HepG2 (cell line): ENCODE measurements at regions not wholly inside any gene's neighbourhood (a gene's known extent, or its start where the extent isn't known, plus 50 kb on each side); places are given as distances from the start of the nearest gene placed in this dataset.

ENCODE experiments used
- CENPX ChIP-seq: sonication (generic); formaldehyde crosslinking; IDR thresholded peaks from 2 replicates; pipeline ENCODE4 v1.9.0; 2021; ENCODE audit warnings: mild to moderate bottlenecking, missing genetic modification reagents, moderate library complexity
- KMT2B ChIP-seq: IDR thresholded peaks from 2 replicates; pipeline ENCODE4 v1.6.1; 2016; ENCODE audit warnings: missing genetic modification reagents, missing compliant biosample characterization
- MAFF ChIP-seq: IDR thresholded peaks from 2 replicates; pipeline ENCODE4 v1.6.1; 2011; ENCODE audit warnings: low read depth, low read length, improper control_type of control experiment
- NR2C2 ChIP-seq: sonication (generic); formaldehyde crosslinking; IDR thresholded peaks from 2 replicates; pipeline ENCODE4 v1.4.0; 2020; ENCODE audit warnings: missing genetic modification reagents, mild to moderate bottlenecking, moderate library complexity, borderline replicate concordance
- RXRB ChIP-seq: IDR thresholded peaks from 2 replicates; pipeline ENCODE4 v1.6.1; 2016; ENCODE audit warnings: borderline replicate concordance, missing genetic modification reagents, missing compliant biosample characterization
- TMF1 ChIP-seq: sonication (generic); formaldehyde crosslinking; IDR thresholded peaks from 2 replicates; pipeline ENCODE4 v1.8.1; 2022; ENCODE audit warnings: low read depth, missing genetic modification reagents
- ZNF7 ChIP-seq: IDR thresholded peaks from 2 replicates; pipeline ENCODE4 v1.6.1; 2016; ENCODE audit warnings: missing biosample characterization, missing genetic modification reagents
- ZNF75D ChIP-seq: sonication (generic); formaldehyde crosslinking; IDR thresholded peaks from 2 replicates; pipeline ENCODE4 v1.8.1; 2023; ENCODE audit warnings: missing genetic modification reagents, mild to moderate bottlenecking, borderline replicate concordance
- TF ChIP-seq, protein P1 (sequence below): IDR thresholded peaks from 2 replicates; pipeline ENCODE4 v1.6.1; 2016; ENCODE audit warnings: low read depth
- TF ChIP-seq, protein P2 (sequence below): sonication (generic); formaldehyde crosslinking; IDR thresholded peaks from 2 replicates; pipeline ENCODE4 v1.5.1; 2020; ENCODE audit warnings: mild to moderate bottlenecking, missing genetic modification reagents
- TF ChIP-seq, protein P3 (sequence below): sonication (generic); formaldehyde crosslinking; IDR thresholded peaks from 2 replicates; pipeline ENCODE4 v1.4.0; 2020; ENCODE audit warnings: mild to moderate bottlenecking, missing genetic modification reagents, borderline replicate concordance
- TF ChIP-seq, protein P4 (sequence below): sonication (generic); formaldehyde crosslinking; IDR thresholded peaks from 2 replicates; pipeline ENCODE4 v1.4.0; 2020; ENCODE audit warnings: missing genetic modification reagents
- TF ChIP-seq, protein P5 (sequence below): sonication (generic); formaldehyde crosslinking; IDR thresholded peaks from 2 replicates; pipeline ENCODE4 v1.8.0; 2023; ENCODE audit warnings: mild to moderate bottlenecking, missing genetic modification reagents

DNA sequence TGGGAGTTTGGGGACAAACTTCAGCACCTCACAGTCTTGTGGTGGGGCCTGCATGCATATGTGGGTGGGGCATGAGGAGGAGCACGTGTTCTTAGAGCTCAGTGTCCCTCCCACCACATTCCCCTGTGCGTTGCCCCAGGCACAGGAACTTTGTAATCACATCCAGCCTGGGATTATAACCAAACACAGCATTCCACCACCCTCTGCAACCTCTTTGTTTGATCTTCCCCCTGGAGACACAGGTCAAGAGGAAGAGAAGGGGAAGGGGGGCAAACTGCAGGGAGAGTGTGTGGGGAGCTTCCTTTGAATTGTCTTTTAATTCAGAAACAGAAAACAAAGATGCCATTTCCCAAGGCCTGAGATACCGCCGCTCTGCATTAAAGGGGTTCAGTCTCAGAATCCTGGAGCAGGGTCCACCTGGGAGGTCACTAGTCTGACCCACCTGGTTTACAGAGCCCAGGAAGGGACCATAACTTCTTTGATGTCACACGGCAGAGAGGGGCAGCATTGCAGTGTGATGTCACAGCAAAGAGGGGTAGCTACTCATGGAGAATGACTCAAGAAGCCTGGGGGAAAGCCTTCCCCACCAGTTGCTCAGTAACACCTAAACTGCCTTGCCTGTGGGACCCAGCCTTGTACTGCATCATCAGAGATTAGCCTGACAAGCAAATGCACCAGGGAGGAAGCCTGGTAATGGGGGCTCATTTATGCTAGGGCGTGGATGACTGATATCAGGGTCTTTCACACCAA, 106.3 kb upstream of the RNU6-1 start (continued):
- TF ChIP-seq, protein P1, sequence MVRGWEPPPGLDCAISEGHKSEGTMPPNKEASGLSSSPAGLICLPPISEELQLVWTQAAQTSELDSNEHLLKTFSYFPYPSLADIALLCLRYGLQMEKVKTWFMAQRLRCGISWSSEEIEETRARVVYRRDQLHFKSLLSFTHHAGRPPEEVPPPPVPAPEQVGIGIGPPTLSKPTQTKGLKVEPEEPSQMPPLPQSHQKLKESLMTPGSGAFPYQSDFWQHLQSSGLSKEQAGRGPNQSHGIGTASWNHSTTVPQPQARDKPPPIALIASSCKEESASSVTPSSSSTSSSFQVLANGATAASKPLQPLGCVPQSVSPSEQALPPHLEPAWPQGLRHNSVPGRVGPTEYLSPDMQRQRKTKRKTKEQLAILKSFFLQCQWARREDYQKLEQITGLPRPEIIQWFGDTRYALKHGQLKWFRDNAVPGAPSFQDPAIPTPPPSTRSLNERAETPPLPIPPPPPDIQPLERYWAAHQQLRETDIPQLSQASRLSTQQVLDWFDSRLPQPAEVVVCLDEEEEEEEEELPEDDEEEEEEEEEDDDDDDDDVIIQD (CRISPR knock-in tag) = peak; percentile 76
- TF ChIP-seq, protein P2, sequence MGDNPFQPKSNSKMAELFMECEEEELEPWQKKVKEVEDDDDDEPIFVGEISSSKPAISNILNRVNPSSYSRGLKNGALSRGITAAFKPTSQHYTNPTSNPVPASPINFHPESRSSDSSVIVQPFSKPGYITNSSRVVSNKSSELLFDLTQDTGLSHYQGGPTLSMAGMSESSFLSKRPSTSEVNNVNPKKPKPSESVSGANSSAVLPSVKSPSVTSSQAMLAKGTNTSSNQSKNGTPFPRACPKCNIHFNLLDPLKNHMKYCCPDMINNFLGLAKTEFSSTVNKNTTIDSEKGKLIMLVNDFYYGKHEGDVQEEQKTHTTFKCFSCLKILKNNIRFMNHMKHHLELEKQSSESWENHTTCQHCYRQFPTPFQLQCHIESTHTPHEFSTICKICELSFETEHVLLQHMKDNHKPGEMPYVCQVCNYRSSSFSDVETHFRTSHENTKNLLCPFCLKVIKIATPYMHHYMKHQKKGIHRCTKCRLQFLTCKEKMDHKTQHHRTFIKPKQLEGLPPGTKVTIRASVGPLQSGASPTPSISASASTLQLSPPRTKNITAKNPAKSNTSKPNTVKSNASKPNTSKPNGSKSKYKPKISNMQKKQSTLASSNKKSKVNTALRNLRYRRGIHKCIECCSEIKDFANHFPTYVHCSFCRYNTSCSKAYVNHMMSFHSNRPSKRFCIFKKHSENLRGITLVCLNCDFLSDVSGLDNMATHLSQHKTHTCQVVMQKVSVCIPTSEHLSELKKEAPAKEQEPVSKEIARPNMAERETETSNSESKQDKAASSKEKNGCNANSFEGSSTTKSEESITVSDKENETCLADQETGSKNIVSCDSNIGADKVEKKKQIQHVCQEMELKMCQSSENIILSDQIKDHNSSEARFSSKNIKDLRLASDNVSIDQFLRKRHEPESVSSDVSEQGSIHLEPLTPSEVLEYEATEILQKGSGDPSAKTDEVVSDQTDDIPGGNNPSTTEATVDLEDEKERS (CRISPR knock-in tag) = no peak
- TF ChIP-seq TMF1 (CRISPR knock-in tag) (no peak), MAFF (no peak), CENPX (CRISPR knock-in tag) (no peak), ZNF7 (CRISPR knock-in tag) (no peak), KMT2B (CRISPR knock-in tag) (no peak; the same call in 1 of the 2 replicates), ZNF75D (no peak), RXRB (CRISPR knock-in tag) (peak; percentile 82), NR2C2 (CRISPR knock-in tag) (peak; percentile 53)
- TF ChIP-seq, protein P3, sequence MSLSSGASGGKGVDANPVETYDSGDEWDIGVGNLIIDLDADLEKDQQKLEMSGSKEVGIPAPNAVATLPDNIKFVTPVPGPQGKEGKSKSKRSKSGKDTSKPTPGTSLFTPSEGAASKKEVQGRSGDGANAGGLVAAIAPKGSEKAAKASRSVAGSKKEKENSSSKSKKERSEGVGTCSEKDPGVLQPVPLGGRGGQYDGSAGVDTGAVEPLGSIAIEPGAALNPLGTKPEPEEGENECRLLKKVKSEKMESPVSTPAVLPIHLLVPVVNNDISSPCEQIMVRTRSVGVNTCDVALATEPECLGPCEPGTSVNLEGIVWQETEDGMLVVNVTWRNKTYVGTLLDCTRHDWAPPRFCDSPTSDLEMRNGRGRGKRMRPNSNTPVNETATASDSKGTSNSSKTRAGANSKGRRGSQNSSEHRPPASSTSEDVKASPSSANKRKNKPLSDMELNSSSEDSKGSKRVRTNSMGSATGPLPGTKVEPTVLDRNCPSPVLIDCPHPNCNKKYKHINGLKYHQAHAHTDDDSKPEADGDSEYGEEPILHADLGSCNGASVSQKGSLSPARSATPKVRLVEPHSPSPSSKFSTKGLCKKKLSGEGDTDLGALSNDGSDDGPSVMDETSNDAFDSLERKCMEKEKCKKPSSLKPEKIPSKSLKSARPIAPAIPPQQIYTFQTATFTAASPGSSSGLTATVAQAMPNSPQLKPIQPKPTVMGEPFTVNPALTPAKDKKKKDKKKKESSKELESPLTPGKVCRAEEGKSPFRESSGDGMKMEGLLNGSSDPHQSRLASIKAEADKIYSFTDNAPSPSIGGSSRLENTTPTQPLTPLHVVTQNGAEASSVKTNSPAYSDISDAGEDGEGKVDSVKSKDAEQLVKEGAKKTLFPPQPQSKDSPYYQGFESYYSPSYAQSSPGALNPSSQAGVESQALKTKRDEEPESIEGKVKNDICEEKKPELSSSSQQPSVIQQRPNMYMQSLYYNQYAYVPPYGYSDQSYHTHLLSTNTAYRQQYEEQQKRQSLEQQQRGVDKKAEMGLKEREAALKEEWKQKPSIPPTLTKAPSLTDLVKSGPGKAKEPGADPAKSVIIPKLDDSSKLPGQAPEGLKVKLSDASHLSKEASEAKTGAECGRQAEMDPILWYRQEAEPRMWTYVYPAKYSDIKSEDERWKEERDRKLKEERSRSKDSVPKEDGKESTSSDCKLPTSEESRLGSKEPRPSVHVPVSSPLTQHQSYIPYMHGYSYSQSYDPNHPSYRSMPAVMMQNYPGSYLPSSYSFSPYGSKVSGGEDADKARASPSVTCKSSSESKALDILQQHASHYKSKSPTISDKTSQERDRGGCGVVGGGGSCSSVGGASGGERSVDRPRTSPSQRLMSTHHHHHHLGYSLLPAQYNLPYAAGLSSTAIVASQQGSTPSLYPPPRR = peak; percentile 87; the same call in 1 of the 2 replicates
- TF ChIP-seq, protein P4, sequence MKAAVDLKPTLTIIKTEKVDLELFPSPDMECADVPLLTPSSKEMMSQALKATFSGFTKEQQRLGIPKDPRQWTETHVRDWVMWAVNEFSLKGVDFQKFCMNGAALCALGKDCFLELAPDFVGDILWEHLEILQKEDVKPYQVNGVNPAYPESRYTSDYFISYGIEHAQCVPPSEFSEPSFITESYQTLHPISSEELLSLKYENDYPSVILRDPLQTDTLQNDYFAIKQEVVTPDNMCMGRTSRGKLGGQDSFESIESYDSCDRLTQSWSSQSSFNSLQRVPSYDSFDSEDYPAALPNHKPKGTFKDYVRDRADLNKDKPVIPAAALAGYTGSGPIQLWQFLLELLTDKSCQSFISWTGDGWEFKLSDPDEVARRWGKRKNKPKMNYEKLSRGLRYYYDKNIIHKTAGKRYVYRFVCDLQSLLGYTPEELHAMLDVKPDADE (CRISPR knock-in tag) = no peak
- TF ChIP-seq, protein P5, sequence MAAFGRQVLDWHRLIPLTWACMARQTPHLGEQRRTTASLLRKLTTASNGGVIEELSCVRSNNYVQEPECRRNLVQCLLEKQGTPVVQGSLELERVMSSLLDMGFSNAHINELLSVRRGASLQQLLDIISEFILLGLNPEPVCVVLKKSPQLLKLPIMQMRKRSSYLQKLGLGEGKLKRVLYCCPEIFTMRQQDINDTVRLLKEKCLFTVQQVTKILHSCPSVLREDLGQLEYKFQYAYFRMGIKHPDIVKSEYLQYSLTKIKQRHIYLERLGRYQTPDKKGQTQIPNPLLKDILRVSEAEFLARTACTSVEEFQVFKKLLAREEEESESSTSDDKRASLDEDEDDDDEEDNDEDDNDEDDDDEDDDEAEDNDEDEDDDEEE = no peak
